Retinal pigment epithelial cell (primary cell): ENCODE measurements at regions not wholly inside any gene's neighbourhood (a gene's known extent, or its start where the extent isn't known, plus 50 kb on each side); places are given as distances from the start of the nearest gene placed in this dataset.

ENCODE experiments used
- DNase-seq: peaks from one replicate; pipeline ENCODE4 v3.0.0-alpha.2; 2010; ENCODE audit warnings: low read depth
- H3K4me3 ChIP-seq: 2 replicates; pipeline ENCODE4 v1.5.1; 2011; ENCODE audit warnings: mild to moderate bottlenecking, low read length, control low read depth, moderate library complexity
- TF ChIP-seq, protein P1 (sequence below): conservative IDR thresholded peaks from 2 replicates; pipeline ENCODE4 v1.5.1; 2011; ENCODE audit warnings: low read depth, low read length, control low read depth, inconsistent platforms

GRCh38 chr19:28899703-28900102 lies 313.2 kb downstream of the UQCRFS1 start:
- no peak overlapping the region for H3K4me3 ChIP-seq
- no peak for DNase-seq
- TF ChIP-seq, protein P1, sequence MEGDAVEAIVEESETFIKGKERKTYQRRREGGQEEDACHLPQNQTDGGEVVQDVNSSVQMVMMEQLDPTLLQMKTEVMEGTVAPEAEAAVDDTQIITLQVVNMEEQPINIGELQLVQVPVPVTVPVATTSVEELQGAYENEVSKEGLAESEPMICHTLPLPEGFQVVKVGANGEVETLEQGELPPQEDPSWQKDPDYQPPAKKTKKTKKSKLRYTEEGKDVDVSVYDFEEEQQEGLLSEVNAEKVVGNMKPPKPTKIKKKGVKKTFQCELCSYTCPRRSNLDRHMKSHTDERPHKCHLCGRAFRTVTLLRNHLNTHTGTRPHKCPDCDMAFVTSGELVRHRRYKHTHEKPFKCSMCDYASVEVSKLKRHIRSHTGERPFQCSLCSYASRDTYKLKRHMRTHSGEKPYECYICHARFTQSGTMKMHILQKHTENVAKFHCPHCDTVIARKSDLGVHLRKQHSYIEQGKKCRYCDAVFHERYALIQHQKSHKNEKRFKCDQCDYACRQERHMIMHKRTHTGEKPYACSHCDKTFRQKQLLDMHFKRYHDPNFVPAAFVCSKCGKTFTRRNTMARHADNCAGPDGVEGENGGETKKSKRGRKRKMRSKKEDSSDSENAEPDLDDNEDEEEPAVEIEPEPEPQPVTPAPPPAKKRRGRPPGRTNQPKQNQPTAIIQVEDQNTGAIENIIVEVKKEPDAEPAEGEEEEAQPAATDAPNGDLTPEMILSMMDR: no peak

DNA sequence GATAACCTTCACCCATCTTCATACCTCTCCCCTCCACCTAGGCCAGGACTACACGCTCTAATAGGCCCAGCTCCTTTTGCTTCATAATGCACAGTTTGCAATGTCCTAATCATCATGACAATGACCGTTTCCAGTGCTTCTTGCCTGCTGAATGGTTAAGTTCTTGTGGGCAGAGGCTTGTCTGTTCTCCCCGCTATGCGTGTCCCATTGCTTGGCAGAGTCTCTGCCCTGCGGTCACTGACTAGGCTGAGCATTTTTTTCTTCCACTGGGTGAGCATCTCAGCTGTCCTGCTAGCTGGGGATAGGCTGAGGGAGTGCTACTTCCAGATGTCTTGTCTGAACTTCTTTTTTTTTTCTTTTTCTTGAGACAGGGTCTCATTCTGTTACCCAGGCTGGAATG lies 314.7 kb downstream of the UQCRFS1 start:
- no peak for DNase-seq
- H3K4me3 ChIP-seq: no peak overlapping the region
- TF ChIP-seq, protein P1: no peak

- no peak overlapping the region for H3K4me3 ChIP-seq
- TF ChIP-seq, protein P1: no peak
Observed at GRCh38 chr19:28889941-28890670, 322.8 kb downstream of the UQCRFS1 start.

DNA sequence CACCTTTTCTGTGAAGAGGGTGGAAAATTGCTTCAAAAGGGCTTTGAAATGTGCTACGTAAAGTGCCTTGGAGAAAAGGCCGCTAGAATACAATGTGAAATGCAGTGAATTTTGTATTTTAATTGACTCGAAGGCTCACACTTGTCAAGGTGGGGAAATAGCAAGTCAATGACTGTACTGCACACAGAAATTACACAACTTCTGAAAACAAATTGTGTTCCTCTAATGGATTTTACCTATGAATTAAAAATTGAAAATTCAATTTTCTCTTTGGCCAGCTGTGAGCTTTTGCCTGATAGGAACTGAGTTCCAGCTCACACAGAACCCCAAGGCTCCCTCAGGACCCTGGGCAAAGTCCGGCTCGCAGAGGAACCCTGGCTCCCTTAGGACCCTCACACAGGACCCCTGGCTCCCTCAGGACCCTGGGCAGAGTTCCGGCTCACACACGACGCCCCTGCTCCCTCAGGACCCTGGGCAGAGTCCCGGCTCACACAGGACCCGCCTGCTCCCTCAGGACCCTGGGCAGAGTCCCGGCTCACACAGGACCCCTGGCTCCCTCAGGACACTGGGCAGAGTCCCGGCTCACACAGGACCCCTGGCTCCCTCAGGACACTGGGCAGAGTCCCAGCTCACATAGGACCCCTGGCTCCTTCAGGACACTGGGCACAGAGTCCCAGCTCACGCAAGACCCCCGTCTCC lies 324.9 kb downstream of the UQCRFS1 start:
- H3K4me3 ChIP-seq: no peak overlapping the region
- no peak for DNase-seq
- TF ChIP-seq, protein P1: no peak

More at GRCh38 chr19:28889941-28890670, 322.8 kb downstream of the UQCRFS1 start:
- no peak for DNase-seq

DNA sequence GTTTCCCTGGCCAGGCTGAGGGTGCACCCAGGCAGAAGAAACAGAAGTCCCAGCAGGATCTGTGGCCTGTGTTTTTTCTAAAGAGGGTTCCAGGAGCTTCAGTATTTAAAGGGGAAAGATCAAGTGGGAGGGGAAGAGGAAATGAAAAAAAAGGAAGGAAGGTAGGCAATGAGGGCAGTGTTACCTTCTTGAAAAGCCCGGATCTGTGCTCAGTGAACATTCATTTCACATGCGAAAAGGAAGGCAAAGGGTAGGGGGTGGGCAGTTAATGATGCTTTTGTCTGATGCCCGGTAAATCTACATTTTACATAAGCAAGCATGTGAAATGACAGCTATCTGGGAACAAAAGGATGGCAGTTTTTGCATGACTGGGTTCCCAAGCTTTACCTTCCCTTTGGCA lies 326.2 kb downstream of the UQCRFS1 start:
- H3K4me3 ChIP-seq: no peak overlapping the region
- DNase-seq: no peak
- TF ChIP-seq, protein P1: no peak

DNA sequence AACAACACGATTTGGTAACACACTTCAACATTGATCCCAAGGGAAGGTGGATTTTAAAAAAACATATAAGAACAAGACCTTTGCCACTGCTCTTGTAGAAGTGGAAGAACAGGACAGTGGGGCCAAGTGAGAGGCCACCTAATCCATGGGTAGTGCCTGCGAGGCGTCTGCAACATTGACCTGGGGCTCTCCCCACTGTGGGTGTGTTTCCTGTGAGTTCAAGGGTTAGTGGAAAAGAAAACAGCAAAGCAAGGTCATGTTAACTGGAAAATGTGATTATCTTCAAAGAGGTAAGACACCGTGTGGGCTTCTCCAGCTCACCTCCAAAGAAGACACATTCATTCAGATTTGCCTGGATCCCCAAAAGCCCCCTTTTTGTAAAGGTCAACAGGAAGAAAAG lies 327.0 kb downstream of the UQCRFS1 start:
- no peak for DNase-seq
- H3K4me3 ChIP-seq: no peak overlapping the region
- TF ChIP-seq, protein P1: no peak
